ENCODE measurements at regions not wholly inside any gene's neighbourhood (a gene's known extent, or its start where the extent isn't known, plus 50 kb on each side); places are given as distances from the start of the nearest gene placed in this dataset.

GRCh38 chr11:107265591-107266121, 192.0 kb downstream of the CWF19L2 start:
- TF ChIP-seq CTCF (IDR thresholded peaks at IDR 0.05; ENCODE audit: low read length), result no peak
- TF ChIP-seq EZH2 (IDR thresholded peaks at IDR 0.05; ENCODE audit: borderline replicate concordance, low read length), result no peak
